Left ventricle myocardium inferior (tissue), 1 donor: ENCODE measurements at regions not wholly inside any gene's neighbourhood (a gene's known extent, or its start where the extent isn't known, plus 50 kb on each side); places are given as distances from the start of the nearest gene placed in this dataset.

ENCODE experiments used
- DNase-seq: peaks from one replicate; pipeline ENCODE4 v3.0.0-alpha.2; 2020
- H3K27ac ChIP-seq: fragments of 200-600 bp; replicated peaks from 2 replicates; pipeline ENCODE4 v1.8.0; 2021
- H3K27me3 ChIP-seq: fragments of 200-600 bp; 2 replicates; pipeline ENCODE4 v1.8.0; 2021; ENCODE audit warnings: low read depth
- H3K36me3 ChIP-seq: fragments of 200-600 bp; 2 replicates; pipeline ENCODE4 v1.8.0; 2021
- H3K4me1 ChIP-seq: fragments of 200-600 bp; 2 replicates; pipeline ENCODE4 v1.8.0; 2021
- H3K4me3 ChIP-seq: fragments of 200-600 bp; 2 replicates; pipeline ENCODE4 v1.8.0; 2021; ENCODE audit warnings: mild to moderate bottlenecking, moderate library complexity
- H3K9me3 ChIP-seq: fragments of 200-600 bp; replicated peaks from 2 replicates; pipeline ENCODE4 v1.8.0; 2021
- intact Hi-C: fragments of 100-400 bp; cut with micrococcal nuclease; formaldehyde crosslinking; loops from one replicate; pipeline ENCODE4 v1.11.0; 2022
- TF ChIP-seq, protein P1 (sequence below): fragments of 200-600 bp; IDR thresholded peaks from 2 replicates; pipeline ENCODE4 v1.8.0; 2021; ENCODE audit warnings: antibody characterized with exemption, mild to moderate bottlenecking, borderline replicate concordance
- donor health status: DM: no; HTN: yes; CAD: no; lungs with severe emphysema.

- Histone ChIP-seq H3K4me3 (no peak overlapping the region), H3K36me3 (no peaks in the 10 kb centered on the region), H3K9me3 (no peaks in the 10 kb centered on the region), H3K27me3 (no peaks in the 10 kb centered on the region), H3K4me1 (no peaks in the 10 kb centered on the region), H3K27ac (no peak overlapping the region)
- intact Hi-C loops: no loop called here
- DNase-seq: no peak
- TF ChIP-seq, protein P1, sequence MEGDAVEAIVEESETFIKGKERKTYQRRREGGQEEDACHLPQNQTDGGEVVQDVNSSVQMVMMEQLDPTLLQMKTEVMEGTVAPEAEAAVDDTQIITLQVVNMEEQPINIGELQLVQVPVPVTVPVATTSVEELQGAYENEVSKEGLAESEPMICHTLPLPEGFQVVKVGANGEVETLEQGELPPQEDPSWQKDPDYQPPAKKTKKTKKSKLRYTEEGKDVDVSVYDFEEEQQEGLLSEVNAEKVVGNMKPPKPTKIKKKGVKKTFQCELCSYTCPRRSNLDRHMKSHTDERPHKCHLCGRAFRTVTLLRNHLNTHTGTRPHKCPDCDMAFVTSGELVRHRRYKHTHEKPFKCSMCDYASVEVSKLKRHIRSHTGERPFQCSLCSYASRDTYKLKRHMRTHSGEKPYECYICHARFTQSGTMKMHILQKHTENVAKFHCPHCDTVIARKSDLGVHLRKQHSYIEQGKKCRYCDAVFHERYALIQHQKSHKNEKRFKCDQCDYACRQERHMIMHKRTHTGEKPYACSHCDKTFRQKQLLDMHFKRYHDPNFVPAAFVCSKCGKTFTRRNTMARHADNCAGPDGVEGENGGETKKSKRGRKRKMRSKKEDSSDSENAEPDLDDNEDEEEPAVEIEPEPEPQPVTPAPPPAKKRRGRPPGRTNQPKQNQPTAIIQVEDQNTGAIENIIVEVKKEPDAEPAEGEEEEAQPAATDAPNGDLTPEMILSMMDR: no peak
These were observed 287.5 kb upstream of the MGAT4C start for GRCh38 chr12:86543716-86544115.

GRCh38 chr12:86530996-86531655, 274.9 kb upstream of the MGAT4C start:
- no peak for DNase-seq
- no peak overlapping the region for H3K27ac ChIP-seq
- H3K27me3 ChIP-seq: no peaks in the 10 kb centered on the region
- no peaks in the 10 kb centered on the region for H3K9me3 ChIP-seq
- H3K4me3 ChIP-seq: no peak overlapping the region
- intact Hi-C loops: no loop called here
- no peaks in the 10 kb centered on the region for H3K4me1 ChIP-seq
- TF ChIP-seq, protein P1: no peak
- H3K36me3 ChIP-seq: no peaks in the 10 kb centered on the region

DNA sequence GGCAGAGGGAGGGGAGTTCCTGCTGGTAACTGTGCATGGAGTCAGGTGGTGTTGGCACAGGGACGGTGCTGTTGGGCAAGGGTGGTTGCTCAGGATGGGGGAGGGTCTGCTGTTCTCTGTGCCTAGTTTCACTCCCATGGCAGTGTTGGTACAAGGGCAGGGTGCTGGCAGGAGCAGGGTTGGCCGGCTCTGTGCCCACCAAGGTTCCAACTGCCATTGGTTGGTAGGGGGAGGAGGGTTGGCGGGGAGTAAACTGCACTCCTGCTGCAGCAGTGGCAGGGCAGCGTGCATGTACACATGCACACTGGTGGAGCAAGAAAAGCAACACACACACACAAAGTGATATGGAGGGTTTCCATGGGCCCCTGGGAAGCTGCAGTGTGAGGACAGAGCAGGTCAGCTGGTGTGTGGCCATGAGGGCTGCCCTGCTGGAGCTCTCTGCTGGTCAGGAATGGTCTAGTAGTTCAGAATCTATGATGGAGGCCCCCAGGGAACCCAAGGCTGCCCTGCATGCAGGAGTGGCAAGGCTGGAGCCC, 269.9 kb upstream of the MGAT4C start:
- intact Hi-C loops: no loop called here

DNA sequence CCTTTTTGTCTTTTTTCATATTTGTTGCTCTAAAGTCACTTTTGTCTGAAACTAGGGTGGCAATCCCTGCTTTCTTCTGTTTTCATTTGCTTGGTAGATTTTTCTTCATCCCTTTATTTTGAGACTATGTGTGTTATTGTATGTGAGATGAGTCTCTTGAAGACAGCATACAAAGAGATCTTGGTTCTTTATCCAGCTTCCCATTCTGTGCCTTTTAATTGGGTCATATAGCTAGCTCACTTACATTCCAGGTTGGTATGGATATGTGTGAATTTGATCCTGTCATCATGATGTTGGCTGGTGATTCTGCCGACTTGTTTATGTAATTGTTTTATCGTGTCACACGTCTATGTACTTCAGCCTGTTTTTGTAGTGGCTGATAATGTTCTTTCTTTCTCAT, 267.7 kb upstream of the MGAT4C start:
- H3K27me3 ChIP-seq: no peaks in the 10 kb centered on the region
- H3K27ac ChIP-seq: no peak overlapping the region
- no peak overlapping the region for H3K4me3 ChIP-seq
- DNase-seq: no peak
- H3K36me3 ChIP-seq: no peaks in the 10 kb centered on the region
- peaks cover 45% of the 10 kb centered on the region for H3K9me3 ChIP-seq
- H3K4me1 ChIP-seq: no peaks in the 10 kb centered on the region
- intact Hi-C loops: no loop called here
- TF ChIP-seq, protein P1: no peak

More for the DNA sequence above, 269.9 kb upstream of the MGAT4C start:
- TF ChIP-seq, protein P1: no peak
- Histone ChIP-seq H3K27ac (no peak overlapping the region), H3K4me1 (no peaks in the 10 kb centered on the region), H3K4me3 (no peak overlapping the region), H3K9me3 (peaks cover 45% of the 10 kb centered on the region), H3K36me3 (no peaks in the 10 kb centered on the region), H3K27me3 (no peaks in the 10 kb centered on the region)
- DNase-seq: no peak

DNA sequence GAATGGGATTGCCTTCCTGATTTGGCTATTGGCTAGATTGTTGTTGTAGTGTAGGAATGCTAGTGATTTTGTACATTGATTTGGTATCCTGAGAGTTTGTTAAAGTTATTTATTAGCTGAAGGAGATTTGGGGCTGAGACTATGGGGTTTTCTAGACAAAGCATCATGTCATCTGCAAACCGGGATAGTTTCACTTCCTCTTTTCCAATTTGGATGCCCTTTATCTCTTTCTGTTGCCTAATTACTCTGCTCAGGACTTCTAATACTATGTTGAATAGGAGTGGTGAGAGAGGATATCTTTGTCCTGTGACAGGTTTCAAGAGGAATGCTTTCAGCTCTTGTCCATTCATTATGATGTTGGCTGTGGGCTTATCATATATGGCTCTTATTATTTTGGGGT, 265.7 kb upstream of the MGAT4C start:
- H3K27ac ChIP-seq: no peak overlapping the region
- no peaks in the 10 kb centered on the region for H3K27me3 ChIP-seq
- intact Hi-C loops: no loop called here
- TF ChIP-seq, protein P1: no peak
- no peaks in the 10 kb centered on the region for H3K36me3 ChIP-seq
- no peaks in the 10 kb centered on the region for H3K4me1 ChIP-seq
- DNase-seq: no peak
- no peak overlapping the region for H3K4me3 ChIP-seq
- peaks cover 45% of the 10 kb centered on the region for H3K9me3 ChIP-seq
